Gastroesophageal sphincter (tissue), 4 donors: ENCODE measurements at regions not wholly inside any gene's neighbourhood (a gene's known extent, or its start where the extent isn't known, plus 50 kb on each side); places are given as distances from the start of the nearest gene placed in this dataset.

Experiments
- ATAC-seq: fragments of 150-250 bp; one replicate; pipeline ENCODE4 v1.9.1; 2016; ENCODE audit warnings: mild to moderate bottlenecking, moderate library complexity
- H3K27ac ChIP-seq, 4 donors: fragments of 200-600 bp; sonication (generic) in 3 of 4; 1 replicate in 3 of 4; 2 replicates in 1 of 4; pipeline ENCODE4 v1.5.1; 2016 to 2019
- H3K27me3 ChIP-seq: fragments of 200-600 bp; sonication (generic); one replicate; pipeline ENCODE4 v1.5.1; 2019
- H3K36me3 ChIP-seq, 2 donors: fragments of 200-600 bp; sonication (generic); one replicate each; pipeline ENCODE4 v1.5.1; 2019; ENCODE audit warnings: control low read depth in 1 of 2
- H3K4me1 ChIP-seq, 3 donors: fragments of 200-600 bp; sonication (generic); 1 replicate in 2 of 3; 2 replicates in 1 of 3; pipeline ENCODE4 v1.5.1; 2016 to 2019; ENCODE audit warnings: control low read depth in 2 of 3
- H3K4me3 ChIP-seq, 2 donors: fragments of 200-600 bp; sonication (generic); one replicate each; pipeline ENCODE4 v1.5.1; 2019; ENCODE audit warnings: mild to moderate bottlenecking in 1 of 2, moderate library complexity in 1 of 2
- H3K9me3 ChIP-seq, 3 donors: fragments of 200-600 bp; sonication (generic); one replicate each; pipeline ENCODE4 v1.5.1; 2017 to 2019; ENCODE audit warnings: control low read depth in 2 of 3
- EP300 ChIP-seq: sonication (generic); formaldehyde crosslinking; IDR thresholded peaks from one replicate; pipeline ENCODE4 v1.6.1; 2017; ENCODE audit warnings: antibody characterized with exemption, mild to moderate bottlenecking
- POLR2A ChIP-seq, 2 donors: fragments of 450-650 bp; IDR thresholded peaks; one replicate each; pipeline ENCODE4 v1.6.1; 2017; ENCODE audit warnings: antibody characterized with exemption in 2 of 2, mild to moderate bottlenecking in 2 of 2, moderate library complexity in 1 of 2
- POLR2AphosphoS5 ChIP-seq: sonication (generic); formaldehyde crosslinking; IDR thresholded peaks from one replicate; pipeline ENCODE4 v1.6.1; 2017; ENCODE audit warnings: antibody characterized with exemption
- WGBS, 2 donors: methylation state at CpG; one replicate each; pipeline ENCODE4 v1.1.5; 2018; ENCODE audit warnings: low coverage in 1 of 2; 5-methylcytosine and 5-hydroxymethylcytosine counted together
- TF ChIP-seq, protein P1 (sequence below), 4 experiments: fragments of 200-600 bp in 2 of 4; fragments of 450-650 bp in 2 of 4; sonication (generic) in 1 of 4; IDR thresholded peaks; one replicate each; pipeline ENCODE4 v1.5.1; 2017 to 2019; ENCODE audit warnings: antibody characterized with exemption in 4 of 4, mild to moderate bottlenecking in 2 of 4, moderate library complexity in 2 of 4

- TF ChIP-seq, protein P1, sequence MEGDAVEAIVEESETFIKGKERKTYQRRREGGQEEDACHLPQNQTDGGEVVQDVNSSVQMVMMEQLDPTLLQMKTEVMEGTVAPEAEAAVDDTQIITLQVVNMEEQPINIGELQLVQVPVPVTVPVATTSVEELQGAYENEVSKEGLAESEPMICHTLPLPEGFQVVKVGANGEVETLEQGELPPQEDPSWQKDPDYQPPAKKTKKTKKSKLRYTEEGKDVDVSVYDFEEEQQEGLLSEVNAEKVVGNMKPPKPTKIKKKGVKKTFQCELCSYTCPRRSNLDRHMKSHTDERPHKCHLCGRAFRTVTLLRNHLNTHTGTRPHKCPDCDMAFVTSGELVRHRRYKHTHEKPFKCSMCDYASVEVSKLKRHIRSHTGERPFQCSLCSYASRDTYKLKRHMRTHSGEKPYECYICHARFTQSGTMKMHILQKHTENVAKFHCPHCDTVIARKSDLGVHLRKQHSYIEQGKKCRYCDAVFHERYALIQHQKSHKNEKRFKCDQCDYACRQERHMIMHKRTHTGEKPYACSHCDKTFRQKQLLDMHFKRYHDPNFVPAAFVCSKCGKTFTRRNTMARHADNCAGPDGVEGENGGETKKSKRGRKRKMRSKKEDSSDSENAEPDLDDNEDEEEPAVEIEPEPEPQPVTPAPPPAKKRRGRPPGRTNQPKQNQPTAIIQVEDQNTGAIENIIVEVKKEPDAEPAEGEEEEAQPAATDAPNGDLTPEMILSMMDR (IDR thresholded peaks at IDR 0.05) = no peak
- H3K4me3 ChIP-seq = no peak overlapping the region
- H3K36me3 ChIP-seq = no peaks in the 10 kb centered on the region
- H3K27me3 ChIP-seq = peaks cover 47% of the 10 kb centered on the region
- H3K27ac ChIP-seq = no peak overlapping the region
- WGBS, 2 donors = 45 to 67% methylated on average over 3 to 8 of the region's 9 CpGs
- no peaks in the 10 kb centered on the region for H3K4me1 ChIP-seq
- no peaks in the 10 kb centered on the region for H3K9me3 ChIP-seq
- no peak for ATAC-seq
These were observed 52.8 kb upstream of the TMPRSS2 start for GRCh38 chr21:41560661-41561158.

- peaks cover 47% of the 10 kb centered on the region for H3K27me3 ChIP-seq
- H3K4me1 ChIP-seq = no peaks in the 10 kb centered on the region
- H3K27ac ChIP-seq = no peak overlapping the region
- ATAC-seq = no peak
- 46 to 53% methylated on average over 12 to 15 of the region's 15 CpGs for WGBS, 2 donors
- no peaks in the 10 kb centered on the region for H3K9me3 ChIP-seq
- no peak overlapping the region for H3K4me3 ChIP-seq
- H3K36me3 ChIP-seq = no peaks in the 10 kb centered on the region
- TF ChIP-seq POLR2AphosphoS5 = no peak
These were observed 52.0 kb upstream of the TMPRSS2 start for GRCh38 chr21:41559658-41560631.

- Histone ChIP-seq H3K27ac (no peak overlapping the region), H3K4me3 (no peak overlapping the region), H3K9me3 (no peaks in the 10 kb centered on the region), H3K27me3 (peaks cover 36% of the 10 kb centered on the region), H3K4me1 (no peaks in the 10 kb centered on the region), H3K36me3 (no peaks in the 10 kb centered on the region)
- no peak for ATAC-seq
- TF ChIP-seq EP300 = no peak
- no peak for TF ChIP-seq POLR2AphosphoS5
These were observed 50.9 kb upstream of the TMPRSS2 start for GRCh38 chr21:41558842-41559241.

DNA sequence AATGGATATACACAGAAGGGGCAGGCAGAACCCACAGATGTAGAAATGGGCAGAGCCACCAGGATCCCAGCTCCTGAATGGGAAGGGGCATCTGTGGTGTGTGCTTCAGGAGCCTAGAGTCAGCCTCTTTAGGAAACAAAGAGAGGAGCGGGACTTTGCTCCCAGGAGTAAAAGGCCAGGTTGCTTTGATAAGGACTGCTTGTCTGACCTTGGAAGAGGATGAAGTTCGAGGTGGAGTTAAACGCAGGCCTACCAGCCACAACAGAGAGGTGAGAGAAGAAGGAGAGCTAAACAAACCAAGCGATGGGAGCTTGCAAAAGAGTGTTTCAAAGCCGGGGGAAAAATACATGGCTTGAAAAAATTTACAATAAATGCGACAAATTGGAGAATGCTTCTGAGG lies 49.9 kb upstream of the TMPRSS2 start:
- no peak for ATAC-seq
- Histone ChIP-seq H3K27ac (no peak overlapping the region), H3K4me1 (no peaks in the 10 kb centered on the region), H3K36me3 (no peaks in the 10 kb centered on the region), H3K9me3 (no peaks in the 10 kb centered on the region), H3K4me3 (no peak overlapping the region), H3K27me3 (peaks cover 29% of the 10 kb centered on the region)
- 68 to 69% methylated on average over 3 to 6 of the region's 6 CpGs for WGBS, 2 donors
- no peak for TF ChIP-seq POLR2AphosphoS5
- TF ChIP-seq POLR2A (IDR thresholded peaks at IDR 0.05) = no peak
- TF ChIP-seq, protein P1 (IDR thresholded peaks at IDR 0.05) = no peak
- no peak for TF ChIP-seq EP300
